ENCODE measurements at regions not wholly inside any gene's neighbourhood (a gene's known extent, or its start where the extent isn't known, plus 50 kb on each side); places are given as distances from the start of the nearest gene placed in this dataset. TPM values are rescaled to one million over a fixed set of nuclear protein-coding genes. Genes with fewer than 3 reads are reported as not detected.

- Histone ChIP-seq H3K36me3 (ENCODE audit: insufficient read depth) (no peaks in the 10 kb centered on the region), H3K4me3 (ENCODE audit: low read depth, low read length) (no peak overlapping the region), H3K27ac (ENCODE audit: low read depth) (no peak overlapping the region), H3K4me1 (ENCODE audit: insufficient read depth) (no peaks in the 10 kb centered on the region)
- DNase-seq (ENCODE audit: extremely low spot score), result no peak
- 58% methylated on average over 1 of the region's 1 CpG for WGBS
Observed at GRCh38 chr4:119688446-119688845, 59.8 kb upstream of the PDE5A start.

GRCh38 chr4:119684463-119684862 is 55.9 kb upstream of the PDE5A start:
- H3K36me3 ChIP-seq (ENCODE audit: insufficient read depth), result no peaks in the 10 kb centered on the region
- H3K4me3 ChIP-seq (ENCODE audit: low read depth, low read length), result no peak overlapping the region
- 91% methylated on average over 4 of the region's 4 CpGs for WGBS
- no peak for DNase-seq (ENCODE audit: extremely low spot score)
- H3K27ac ChIP-seq (ENCODE audit: low read depth), result no peak overlapping the region
- H3K4me1 ChIP-seq (ENCODE audit: insufficient read depth), result no peaks in the 10 kb centered on the region

GRCh38 chr4:119683518-119683917 is 54.9 kb upstream of the PDE5A start:
- WGBS, result 12% methylated on average over 1 of the region's 1 CpG

GRCh38 chr4:119682099-119682498 is 53.5 kb upstream of the PDE5A start:
- H3K4me1 ChIP-seq (ENCODE audit: insufficient read depth), result no peaks in the 10 kb centered on the region
- H3K36me3 ChIP-seq (ENCODE audit: insufficient read depth), result no peaks in the 10 kb centered on the region
- no peak for DNase-seq (ENCODE audit: extremely low spot score)
- no peak overlapping the region for H3K27ac ChIP-seq (ENCODE audit: low read depth)
- no peak overlapping the region for H3K4me3 ChIP-seq (ENCODE audit: low read depth, low read length)
- WGBS, result 86% methylated on average over 2 of the region's 2 CpGs

More at GRCh38 chr4:119683518-119683917, 54.9 kb upstream of the PDE5A start:
- Histone ChIP-seq H3K4me1 (ENCODE audit: insufficient read depth) (no peaks in the 10 kb centered on the region), H3K36me3 (ENCODE audit: insufficient read depth) (no peaks in the 10 kb centered on the region), H3K27ac (ENCODE audit: low read depth) (no peak overlapping the region), H3K4me3 (ENCODE audit: low read depth, low read length) (no peak overlapping the region)
- DNase-seq (ENCODE audit: extremely low spot score), result no peak

GRCh38 chr4:119679251-119679650 is 50.6 kb upstream of the PDE5A start:
- Histone ChIP-seq H3K4me1 (ENCODE audit: insufficient read depth) (no peaks in the 10 kb centered on the region), H3K36me3 (ENCODE audit: insufficient read depth) (no peaks in the 10 kb centered on the region), H3K4me3 (ENCODE audit: low read depth, low read length) (no peak overlapping the region), H3K27ac (ENCODE audit: low read depth) (no peak overlapping the region)
- DNase-seq (ENCODE audit: extremely low spot score), result no peak
- WGBS, result 41% methylated on average over 3 of the region's 3 CpGs

GRCh38 chr4:119678761-119679160 is 50.2 kb upstream of the PDE5A start:
- 71% methylated on average over 1 of the region's 1 CpG for WGBS
- Histone ChIP-seq H3K36me3 (ENCODE audit: insufficient read depth) (no peaks in the 10 kb centered on the region), H3K27ac (ENCODE audit: low read depth) (no peak overlapping the region), H3K4me3 (ENCODE audit: low read depth, low read length) (no peak overlapping the region), H3K4me1 (ENCODE audit: insufficient read depth) (no peaks in the 10 kb centered on the region)
- DNase-seq (ENCODE audit: extremely low spot score), result no peak

Small RNAs in the stretch of these regions (small RNA-seq; reads per million reads assigned to genes)
- not detected for gene RF00019

Measured in urinary bladder (tissue), 4 donors.